GM06990 (cell line): ENCODE measurements at regions not wholly inside any gene's neighbourhood (a gene's known extent, or its start where the extent isn't known, plus 50 kb on each side); places are given as distances from the start of the nearest gene placed in this dataset.

Experiments used
- DNase-seq: peaks from one replicate; pipeline ENCODE4 v3.0.0-alpha.2; 2011; ENCODE audit not compliant: insufficient read length; ENCODE audit errors: extremely low read depth
- H3K27me3 ChIP-seq: replicated peaks from 2 replicates; pipeline ENCODE4 v1.6.0; 2011; ENCODE audit warnings: low read length; ENCODE audit not compliant: control insufficient read depth, insufficient read depth
- H3K36me3 ChIP-seq: 2 replicates; pipeline ENCODE4 v1.5.1; 2011; ENCODE audit warnings: low read length; ENCODE audit not compliant: control insufficient read depth, insufficient read depth
- H3K4me3 ChIP-seq: replicated peaks from 2 replicates; pipeline ENCODE4 v1.5.1; 2011; ENCODE audit warnings: low read depth, mild to moderate bottlenecking, control low read depth, low read length
- TF ChIP-seq, protein P1 (sequence below): IDR thresholded peaks from 2 replicates; pipeline ENCODE4 v1.5.1; 2011; ENCODE audit warnings: low read length, control low read depth, mild to moderate bottlenecking, inconsistent platforms; ENCODE audit not compliant: insufficient read depth, poor library complexity, severe bottlenecking

DNA sequence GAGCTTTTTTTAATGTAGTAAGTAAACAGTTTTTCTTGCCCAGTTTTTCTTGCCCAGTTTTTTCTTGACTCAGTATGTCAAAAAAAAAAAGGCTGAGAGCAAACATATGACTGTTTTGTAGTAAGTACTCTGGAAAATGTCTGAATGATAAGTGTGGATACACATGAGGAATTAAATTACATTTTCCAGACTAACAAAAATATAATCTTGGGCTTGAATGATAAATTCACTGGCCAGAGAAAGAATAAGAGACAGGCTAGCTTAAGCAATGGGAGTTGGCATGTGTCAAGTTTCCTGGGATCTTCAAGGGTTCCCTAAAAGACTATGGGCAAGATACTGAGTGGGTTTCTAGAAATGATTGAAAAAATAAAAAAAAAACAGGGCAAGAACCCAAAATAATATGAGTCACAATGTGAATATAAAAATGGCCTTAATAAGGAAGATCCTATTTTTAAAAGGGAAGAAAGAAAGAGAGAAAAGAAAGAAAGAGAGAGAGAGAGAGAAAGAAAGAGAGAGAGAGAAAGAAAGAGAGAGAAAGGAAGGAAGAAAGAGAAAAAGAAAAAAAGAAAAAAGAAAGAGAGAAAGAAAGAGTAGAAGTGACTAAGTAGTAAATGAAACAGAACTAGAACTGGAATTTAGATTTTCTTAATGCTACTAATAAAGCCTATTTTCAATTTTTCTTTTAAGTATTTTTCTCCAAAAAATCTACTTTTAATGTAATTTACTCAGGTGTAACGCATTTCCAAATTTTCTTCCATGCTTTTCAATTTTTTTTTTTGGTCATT lies 60.2 kb downstream of the TFPI2 start:
- no peaks in the 10 kb centered on the region for H3K36me3 ChIP-seq
- TF ChIP-seq, protein P1, sequence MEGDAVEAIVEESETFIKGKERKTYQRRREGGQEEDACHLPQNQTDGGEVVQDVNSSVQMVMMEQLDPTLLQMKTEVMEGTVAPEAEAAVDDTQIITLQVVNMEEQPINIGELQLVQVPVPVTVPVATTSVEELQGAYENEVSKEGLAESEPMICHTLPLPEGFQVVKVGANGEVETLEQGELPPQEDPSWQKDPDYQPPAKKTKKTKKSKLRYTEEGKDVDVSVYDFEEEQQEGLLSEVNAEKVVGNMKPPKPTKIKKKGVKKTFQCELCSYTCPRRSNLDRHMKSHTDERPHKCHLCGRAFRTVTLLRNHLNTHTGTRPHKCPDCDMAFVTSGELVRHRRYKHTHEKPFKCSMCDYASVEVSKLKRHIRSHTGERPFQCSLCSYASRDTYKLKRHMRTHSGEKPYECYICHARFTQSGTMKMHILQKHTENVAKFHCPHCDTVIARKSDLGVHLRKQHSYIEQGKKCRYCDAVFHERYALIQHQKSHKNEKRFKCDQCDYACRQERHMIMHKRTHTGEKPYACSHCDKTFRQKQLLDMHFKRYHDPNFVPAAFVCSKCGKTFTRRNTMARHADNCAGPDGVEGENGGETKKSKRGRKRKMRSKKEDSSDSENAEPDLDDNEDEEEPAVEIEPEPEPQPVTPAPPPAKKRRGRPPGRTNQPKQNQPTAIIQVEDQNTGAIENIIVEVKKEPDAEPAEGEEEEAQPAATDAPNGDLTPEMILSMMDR: no peak
- H3K27me3 ChIP-seq: no peaks in the 10 kb centered on the region
- no peak for DNase-seq
- no peak overlapping the region for H3K4me3 ChIP-seq

DNA sequence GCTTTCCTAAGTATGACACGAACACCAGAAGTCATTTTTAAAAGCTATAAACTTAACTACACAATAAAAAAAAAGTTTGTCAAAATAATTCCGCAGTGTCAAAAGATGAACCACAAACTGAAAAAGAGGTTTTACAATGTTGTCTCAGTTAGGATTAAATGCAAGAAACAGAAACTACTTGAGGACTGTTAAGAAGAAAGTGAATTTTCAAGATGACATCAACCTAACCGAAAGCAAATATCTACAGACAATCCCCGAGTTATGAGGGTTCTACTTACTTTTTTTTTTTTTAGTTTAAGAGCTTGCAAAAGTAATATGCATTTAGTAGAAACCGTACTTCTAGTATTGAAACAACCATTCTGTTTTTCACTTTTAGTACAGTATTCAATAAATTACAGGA lies 62.3 kb downstream of the TFPI2 start:
- H3K4me3 ChIP-seq: no peak overlapping the region
- peak; percentile 2 for DNase-seq
- no peaks in the 10 kb centered on the region for H3K27me3 ChIP-seq
- TF ChIP-seq, protein P1: no peak
- no peaks in the 10 kb centered on the region for H3K36me3 ChIP-seq

DNA sequence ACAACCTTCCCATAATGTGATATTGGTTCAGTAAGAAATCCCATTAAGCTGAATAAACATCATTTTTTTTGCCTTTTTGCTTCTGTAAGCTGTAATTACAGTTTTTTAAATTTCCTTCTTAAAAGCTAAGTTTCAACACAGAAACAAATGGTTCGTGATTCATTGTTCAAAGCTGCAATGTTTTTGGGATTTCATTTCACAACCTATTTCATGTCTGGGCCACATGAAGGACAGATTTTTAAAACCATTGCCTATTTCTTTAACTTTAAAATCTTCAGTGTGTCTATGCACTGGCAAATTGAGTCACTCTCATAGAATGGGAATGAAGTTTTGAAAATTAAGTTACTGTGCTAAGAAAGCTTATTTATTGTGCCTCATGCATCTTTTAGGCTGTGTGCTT lies 66.9 kb downstream of the TFPI2 start:
- no peak for DNase-seq
- no peaks in the 10 kb centered on the region for H3K27me3 ChIP-seq
- no peak overlapping the region for H3K4me3 ChIP-seq
- no peaks in the 10 kb centered on the region for H3K36me3 ChIP-seq
- TF ChIP-seq, protein P1: no peak

DNA sequence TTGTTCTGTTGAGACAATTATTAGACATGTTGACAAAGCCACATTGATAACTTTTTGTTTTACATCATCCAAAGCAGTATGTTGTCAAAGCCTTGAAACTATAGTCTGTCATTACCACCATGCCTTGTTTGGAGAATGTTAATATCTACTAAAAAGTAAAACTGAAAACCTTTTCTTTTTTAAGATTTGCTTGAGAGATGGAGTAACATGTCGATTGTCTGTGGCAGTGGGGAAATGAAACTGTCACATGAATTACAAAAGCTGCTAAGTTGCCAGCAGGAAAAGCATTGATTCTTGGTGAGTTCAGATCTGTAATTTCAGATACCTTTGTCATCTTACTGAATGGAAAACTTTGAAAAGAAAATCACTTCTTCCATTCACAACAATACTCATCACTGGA lies 69.1 kb downstream of the TFPI2 start:
- no peaks in the 10 kb centered on the region for H3K27me3 ChIP-seq
- no peak overlapping the region for H3K4me3 ChIP-seq
- DNase-seq: no peak
- TF ChIP-seq, protein P1: no peak
- H3K36me3 ChIP-seq: no peaks in the 10 kb centered on the region

- DNase-seq: no peak
- no peak overlapping the region for H3K4me3 ChIP-seq
- no peaks in the 10 kb centered on the region for H3K27me3 ChIP-seq
- TF ChIP-seq, protein P1: no peak
- no peaks in the 10 kb centered on the region for H3K36me3 ChIP-seq
Measured at GRCh38 chr7:93819699-93820098, 70.9 kb downstream of the TFPI2 start.
